ENCODE measurements at regions not wholly inside any gene's neighbourhood (a gene's known extent, or its start where the extent isn't known, plus 50 kb on each side); places are given as distances from the start of the nearest gene placed in this dataset.
"Not testable (repeated sequence)": the region's sequence is repeated elsewhere in the genome, so short reads cannot be mapped to it uniquely, and the experiment has no call there.

DNA sequence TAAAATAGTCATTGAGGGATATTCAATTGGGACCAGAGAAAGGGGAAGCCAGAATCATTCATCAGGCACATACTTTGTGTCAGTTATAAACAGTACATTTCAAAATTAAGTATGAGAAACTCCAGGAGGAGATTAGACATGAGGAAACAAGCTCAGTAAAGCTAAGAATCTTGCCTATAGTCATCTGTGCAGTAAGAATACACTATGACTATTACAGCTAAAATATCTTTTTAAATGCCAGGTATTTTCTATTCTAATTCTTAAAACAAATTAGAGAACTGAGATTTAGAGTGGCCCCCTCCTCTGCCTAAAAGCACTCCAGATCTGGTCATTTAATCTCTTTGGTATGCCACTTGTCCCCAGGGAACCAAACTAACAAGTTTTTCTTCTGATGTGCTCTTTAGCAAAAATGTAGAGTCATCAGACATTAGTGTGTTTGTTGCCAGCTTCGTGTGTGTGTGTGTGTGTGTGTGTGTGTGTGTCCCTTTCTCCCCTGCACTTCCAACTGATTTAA, 541.1 kb downstream of the TTLL7 start:
- DNase-seq = not testable (repeated sequence)

DNA sequence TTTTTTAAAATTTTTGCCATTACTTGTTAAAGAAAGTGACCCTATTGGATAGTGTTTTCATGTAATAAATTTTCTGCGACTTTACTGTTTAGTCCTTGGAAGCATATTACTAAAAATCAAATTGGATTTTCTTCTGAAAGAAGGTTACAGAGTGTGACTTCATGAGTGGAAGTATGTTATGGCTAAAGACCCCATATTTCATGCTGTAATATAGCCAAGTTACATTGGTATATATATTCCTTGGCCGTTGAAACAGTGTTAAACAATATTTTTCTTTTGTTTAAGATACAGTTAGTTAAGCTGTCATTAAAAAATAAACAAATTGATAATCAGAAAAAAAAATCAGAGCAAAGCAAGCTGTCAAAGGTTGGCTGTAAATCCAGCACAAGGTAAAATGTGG, 541.7 kb downstream of the TTLL7 start:
- not testable (repeated sequence) for DNase-seq

DNA sequence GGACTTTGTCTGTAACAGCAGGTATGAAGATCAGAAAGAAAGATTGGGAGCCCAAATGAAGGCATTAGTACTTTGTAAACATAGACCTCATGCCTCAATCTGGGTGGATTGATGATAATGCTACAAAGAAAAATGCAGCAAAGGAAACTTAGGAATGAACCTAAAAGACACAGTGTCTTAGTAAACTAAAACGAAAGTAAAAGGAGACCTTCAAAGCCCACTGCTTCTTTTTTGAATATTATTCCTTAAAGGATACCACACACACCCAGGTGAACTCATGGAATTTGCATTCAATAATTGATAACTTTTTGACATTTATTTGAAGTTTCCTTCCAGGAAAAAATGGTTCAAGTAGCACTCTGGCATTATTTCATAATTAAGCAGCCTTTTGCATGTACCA, 543.2 kb downstream of the TTLL7 start:
- not testable (repeated sequence) for DNase-seq

DNA sequence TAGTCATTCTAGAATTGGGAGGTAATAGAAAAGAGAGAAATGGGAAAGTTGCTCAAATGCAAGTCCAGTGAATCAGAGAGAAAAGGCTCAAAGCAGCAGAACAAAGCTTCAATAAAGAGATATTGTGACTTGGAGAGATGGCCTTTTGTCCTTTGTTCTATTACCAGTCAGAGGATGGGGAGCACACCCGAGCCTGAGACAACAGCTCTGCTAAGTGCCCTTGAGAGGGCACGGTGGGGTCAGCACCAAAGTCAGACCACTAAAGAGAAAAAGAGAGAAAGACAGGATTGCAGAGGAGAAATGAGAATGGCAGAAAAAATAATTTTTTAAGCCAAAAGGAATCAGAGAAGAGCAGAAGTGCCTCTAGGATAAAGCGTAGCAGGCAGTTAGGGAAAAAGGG, 553.1 kb downstream of the TTLL7 start:
- not testable (repeated sequence) for DNase-seq

DNA sequence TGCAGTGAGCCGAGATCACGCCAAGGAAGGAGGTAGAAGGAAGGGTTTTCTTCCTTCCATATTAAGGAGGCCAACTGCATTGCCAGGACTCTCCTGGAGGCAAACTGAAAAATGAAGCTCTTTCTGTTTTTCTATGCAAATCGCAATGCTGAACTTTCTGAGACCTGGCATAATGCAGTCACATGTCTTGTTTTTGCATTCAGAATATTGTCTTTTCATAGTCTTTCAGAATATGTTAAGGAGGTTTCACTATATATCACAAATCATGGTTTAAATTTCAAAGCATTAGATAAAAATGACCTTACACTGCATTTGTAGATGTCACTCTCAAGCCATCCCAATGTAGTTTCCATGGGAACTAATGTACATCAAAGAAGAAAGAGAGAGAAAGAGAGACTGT, 556.5 kb downstream of the TTLL7 start:
- not testable (repeated sequence) for DNase-seq

DNA sequence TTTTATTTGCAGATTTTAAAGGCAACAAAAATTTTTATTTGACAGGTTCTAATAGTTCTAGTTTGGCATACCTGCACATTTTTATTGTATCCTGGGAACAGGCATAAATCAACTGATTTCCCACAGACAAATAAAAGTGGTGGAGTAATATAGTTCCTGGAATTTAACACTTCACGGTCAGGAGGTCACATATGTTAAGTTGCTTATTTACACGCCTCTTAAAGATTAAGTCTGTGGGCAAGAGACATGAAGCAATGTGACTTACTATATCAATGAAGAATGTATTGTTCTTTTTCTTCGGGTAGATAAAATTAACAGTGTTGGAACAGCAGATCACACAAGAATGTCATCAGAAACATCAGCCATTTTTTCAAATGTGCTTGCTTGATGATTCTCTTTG, 558.3 kb downstream of the TTLL7 start:
- not testable (repeated sequence) for DNase-seq

DNA sequence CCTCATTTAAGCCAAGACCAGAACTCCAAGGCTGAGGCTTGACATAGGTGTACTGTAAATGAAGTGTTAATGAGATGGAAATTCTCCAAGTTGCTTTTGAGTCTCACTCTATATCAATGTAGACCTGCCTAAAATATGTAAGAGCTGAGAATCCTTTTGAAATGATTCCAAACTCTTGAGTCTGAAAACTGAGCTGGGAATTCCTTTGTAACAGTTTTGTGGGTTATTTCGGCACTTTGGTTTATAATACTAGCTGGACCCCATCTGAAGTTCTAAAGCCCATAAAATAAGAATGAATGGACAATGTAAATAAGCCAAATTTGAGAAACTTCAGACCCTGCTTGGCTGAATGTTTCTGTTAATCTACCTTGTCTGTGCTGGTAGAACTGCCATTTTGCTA, 558.9 kb downstream of the TTLL7 start:
- DNase-seq = not testable (repeated sequence)

DNA sequence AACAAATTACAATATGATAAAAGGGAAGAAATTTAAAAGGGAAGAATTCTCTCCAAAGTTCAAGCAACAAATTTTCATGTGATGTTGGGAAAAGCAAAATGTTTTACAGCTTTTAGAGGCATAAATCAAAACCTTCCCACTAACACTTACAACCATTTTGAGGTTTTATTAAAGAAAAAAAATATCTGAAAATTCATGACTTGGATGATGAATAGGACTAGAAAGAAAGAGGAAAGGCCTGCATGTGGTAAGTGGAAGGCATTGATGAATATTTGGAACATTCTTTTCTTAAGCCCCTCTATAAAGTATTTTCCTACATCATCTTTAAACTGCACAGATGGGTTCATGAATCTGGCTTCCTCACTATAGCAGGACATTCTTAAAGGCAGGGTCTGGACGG, 560.6 kb downstream of the TTLL7 start:
- DNase-seq = not testable (repeated sequence)

DNA sequence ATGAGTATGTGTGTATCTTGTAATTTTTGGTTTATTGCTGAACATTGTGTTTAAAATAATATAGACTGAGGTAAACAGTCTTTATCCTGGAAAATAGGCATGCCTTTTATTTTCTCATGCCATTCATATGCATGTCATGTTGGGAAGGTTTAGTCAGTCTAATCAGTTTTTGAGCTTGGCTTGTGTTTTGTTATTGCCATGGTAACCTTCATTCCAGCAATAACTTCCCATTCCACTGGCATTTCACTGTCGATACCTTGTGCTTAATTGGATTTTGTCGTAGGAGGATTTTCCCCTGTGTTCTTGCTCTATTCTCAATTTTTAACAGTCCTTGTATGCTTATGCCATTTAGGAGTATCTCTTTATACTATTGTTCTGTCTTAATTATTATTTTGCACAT, 563.6 kb downstream of the TTLL7 start:
- DNase-seq = not testable (repeated sequence)

DNA sequence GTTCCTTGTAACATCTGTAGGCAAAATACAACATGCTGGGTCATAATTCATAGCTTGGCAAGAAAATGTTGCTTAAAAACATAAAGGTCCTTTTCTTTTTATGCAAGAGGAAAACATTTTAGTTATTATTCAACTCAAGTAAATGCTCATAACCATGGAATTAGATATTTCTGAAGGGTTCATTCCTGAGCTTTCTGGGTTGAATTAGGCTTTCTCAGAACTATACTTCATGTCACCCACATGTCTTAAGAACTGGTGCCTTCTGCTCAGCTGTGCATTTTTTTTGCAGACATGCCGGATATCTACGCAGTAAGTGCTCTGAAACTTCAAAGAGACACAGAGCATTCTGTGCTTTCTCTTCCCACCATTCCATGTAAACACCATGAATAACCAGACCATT, 571.4 kb downstream of the TTLL7 start:
- not testable (repeated sequence) for DNase-seq

DNA sequence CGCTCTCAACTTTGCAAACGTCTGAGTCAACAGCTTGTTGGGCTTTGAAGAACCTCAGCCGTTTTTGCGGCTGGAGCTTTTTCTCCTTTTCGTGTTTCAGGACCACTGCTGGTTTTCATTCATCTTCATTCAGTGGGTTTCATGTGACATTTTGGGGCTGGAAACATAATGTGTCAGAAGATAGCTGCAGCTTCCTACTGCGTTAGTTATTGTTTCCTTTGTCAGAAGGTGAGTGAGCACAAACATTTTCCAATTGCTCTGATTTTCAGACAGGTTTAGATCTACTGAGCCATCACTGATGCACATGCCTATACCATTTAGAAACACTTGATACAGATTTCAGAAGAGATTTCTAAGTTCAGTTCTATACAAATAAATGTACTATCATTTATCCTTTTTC, 575.5 kb downstream of the TTLL7 start:
- DNase-seq = not testable (repeated sequence)

DNA sequence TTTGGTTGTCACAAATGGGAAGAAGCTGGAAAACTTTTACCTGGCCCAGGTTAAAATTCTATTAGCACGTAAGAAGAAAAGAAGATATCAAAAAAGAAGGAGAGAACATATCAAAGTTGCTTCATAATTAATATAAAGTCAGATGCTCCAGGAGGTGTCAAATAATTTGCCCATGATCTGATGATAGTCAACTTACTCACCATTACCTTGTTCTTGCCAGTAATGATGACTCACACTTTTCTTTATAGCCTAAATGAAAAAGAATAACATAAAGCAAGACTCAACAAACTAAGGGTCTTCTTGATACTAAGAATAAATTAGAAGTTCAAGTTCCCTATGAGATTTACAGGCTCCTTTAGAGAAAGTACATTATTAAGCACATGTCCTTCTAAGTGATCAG, 580.4 kb downstream of the TTLL7 start:
- no peak for DNase-seq

DNA sequence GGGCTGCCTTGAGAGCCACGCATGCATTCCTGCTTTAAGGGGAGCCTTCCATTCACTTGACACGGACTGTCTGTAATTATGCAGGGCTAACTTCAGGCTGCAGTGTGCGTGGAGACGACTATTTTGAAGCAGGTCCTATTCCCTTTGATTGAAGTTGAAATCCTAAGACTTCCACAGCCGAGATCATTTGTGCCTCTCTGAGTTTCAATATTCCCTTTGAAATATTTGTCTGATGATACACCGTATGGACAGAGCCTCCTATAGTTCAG, 585.2 kb downstream of the TTLL7 start:
- not testable (repeated sequence) for DNase-seq

DNA sequence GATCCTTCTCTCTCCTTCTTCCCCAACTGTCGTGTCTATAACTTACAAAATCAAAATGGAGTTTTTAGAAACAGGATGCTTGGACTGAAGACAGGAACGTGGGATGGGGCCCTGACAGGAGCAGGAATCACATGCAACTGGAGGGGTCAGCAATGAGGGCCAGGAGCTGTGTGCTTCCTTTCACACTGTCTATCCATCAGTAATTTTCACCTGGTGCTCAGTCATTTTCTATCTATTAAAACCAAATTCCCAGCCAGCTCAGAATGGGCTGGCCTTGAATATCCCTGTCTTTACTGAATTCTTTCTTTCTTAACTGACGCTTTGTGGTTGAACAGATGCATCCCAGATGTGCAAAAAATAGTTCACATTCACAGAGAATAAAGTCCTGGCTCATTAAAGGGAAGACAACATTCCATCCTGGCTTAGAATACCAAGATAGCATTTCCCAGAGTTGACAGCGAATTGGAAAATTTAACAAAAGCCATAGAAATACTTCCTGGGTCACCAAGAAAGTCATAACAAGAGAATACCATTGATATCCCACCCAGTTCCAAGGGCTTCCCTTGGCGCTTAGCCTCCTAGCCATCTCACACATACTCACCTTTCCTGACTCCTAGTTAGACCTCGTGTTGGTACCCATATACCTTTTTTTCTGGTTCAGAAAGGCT, 588.1 kb downstream of the TTLL7 start:
- DNase-seq = not testable (repeated sequence)

DNA sequence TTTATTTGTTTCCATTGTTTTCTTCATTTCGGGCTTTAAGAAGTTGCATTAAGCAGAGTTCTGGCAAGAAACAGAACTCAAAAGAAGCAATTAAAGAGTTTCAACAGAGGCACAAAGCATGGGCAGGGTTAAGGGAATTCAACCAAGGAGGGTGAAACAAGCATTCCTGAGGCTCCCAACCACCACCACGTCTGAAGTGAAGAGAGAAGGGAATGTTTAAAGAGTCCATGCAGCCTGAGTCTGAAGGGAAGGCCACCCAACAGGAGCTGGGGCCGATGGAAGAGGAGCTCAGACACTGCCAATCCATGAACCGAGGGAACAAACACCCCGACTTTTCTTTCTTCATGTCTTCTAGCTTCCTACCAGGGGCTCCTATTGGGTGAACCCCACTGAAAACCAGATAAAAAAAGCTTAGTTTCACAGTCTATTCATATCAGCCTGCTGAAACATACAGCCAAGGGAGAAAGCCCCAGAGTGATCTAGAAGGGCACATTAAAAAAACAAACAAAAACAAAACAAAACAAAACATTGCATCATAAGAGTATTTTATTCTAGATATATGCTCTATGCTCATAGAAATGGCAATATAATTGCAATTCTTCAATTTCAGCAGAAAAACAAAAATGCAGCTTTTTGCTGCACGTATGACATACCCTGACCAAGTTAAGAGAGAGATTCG, 592.1 kb downstream of the TTLL7 start:
- not testable (repeated sequence) for DNase-seq

DNA sequence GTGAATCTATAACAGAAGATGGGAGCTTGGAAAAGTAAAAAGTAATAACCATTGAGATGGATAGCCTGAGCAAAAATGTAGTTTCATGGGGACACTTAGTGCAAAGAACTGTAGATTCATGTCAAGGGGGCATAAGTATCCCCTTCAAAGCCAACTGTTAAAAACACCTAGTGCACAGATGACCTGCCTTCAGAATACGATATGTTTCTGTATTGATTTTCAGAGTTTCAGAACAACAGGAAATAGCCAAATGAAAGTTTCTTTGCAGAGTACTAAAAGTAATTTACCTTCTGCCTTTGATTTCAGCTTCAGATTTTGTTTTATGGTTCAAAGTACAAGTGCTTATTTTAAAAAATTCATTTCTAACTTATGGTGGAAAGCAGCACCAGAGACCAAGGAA, 593.1 kb downstream of the TTLL7 start:
- DNase-seq = not testable (repeated sequence)

DNA sequence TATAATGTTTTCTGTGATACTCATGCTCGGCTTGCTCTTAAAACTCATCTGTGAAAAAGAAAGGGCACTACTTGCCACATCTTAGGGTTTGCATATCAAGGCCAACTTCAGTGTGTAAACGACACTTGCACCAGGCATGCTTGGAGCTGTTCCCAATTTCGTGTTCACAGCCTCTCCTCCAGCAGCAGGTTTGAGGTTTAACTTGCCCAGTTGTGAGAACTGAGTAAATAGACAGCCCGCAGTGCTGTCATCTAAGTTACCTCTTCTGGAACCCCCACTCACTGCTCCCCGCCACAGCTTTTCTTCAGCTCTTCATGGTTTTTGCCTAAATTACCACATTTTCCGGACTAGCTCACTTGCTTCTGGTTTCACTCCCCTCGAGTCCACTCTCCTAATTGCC, 595.4 kb downstream of the TTLL7 start:
- not testable (repeated sequence) for DNase-seq

DNA sequence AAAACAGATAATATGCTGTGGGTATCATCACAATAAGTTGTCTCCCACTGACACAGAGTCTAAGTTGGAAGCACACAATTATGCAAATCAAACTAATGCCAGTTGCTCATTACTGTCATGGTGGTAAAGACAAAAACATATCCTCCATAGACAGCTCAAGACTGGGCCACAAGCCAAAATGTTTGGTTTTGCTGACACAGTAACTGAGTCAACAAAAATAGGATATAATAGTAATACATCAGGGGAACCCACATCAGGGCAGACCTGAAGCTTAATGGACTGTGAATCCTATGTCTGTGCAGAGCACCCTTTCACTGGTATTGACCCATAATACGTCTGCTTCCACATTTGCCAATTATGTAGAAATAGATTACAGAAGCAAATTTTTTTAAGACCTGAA, 597.8 kb downstream of the TTLL7 start:
- DNase-seq = not testable (repeated sequence)

DNA sequence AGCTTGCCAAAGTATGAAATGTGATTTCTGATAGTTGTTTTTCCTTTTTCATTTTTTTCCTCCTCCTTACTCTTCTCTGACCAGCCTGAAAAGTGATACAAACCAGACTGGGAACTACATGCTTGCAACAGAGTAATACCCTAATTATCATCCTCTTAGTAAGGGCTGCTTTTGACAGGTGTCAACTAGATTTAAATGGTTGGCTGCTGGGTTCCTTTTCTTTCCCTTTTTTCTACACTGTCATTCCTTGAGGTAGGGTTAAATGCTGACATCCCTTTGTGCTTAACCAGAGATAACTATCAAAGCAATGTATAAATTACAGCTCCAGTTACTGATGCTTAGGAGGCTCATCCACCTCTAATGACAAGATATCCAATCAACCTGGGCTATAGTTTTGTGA, 598.8 kb downstream of the TTLL7 start:
- not testable (repeated sequence) for DNase-seq

DNA sequence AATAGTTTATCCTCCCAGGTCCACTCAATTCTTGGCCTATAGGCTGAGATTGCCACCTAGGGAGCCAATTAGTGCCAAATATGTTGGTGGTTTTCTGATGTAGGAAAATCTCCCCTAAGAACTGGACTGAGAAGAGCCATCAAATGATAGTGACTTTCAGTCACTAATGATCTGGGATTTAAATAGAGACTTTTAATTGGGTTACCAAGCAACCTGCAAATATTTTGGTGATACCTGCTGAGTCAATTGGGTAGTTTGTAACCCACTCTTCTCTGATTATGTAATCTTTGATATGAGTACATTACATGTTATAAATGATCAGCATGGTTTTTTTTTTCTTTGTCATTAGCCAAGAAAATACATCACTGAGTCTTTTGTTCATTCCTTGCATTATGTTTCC, 600.8 kb downstream of the TTLL7 start:
- not testable (repeated sequence) for DNase-seq

DNA sequence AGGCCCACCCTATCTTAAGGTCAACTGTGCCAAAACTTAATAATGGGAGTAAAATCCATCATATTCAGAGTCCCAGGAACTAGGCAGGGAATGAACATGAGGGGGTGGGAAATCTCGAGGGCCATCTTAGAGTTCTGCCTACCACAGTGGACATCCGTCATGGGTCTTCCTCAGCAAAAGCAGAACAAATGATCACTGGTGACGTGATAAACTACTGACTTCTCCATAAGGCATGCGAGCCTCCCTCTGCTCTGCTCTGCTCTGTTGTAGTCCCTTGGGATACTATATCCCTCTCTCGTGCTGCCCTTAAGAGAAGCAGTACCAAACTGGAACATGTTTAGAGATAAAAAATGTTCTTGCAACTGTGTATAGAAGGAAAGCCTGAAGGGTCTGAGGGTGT, 603.8 kb downstream of the TTLL7 start:
- DNase-seq = not testable (repeated sequence)

DNA sequence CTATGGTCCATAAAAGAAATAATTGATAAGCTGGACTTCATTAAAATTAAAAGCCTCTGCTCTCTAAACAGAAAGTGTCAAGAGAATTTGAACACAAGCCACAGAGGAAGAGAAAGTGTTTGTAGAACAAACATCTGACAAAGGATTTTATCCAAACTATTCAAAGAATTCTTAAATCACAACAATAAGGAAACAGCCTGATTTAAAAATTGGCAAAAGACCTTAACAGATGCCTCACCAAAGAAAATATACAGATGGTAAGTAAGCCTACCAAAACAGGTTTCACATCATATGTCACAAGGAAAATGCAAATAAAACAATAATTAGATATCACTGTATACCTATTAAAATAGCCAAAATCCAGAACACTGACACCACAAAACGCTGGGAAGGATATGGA, 612.0 kb downstream of the TTLL7 start:
- not testable (repeated sequence) for DNase-seq

DNA sequence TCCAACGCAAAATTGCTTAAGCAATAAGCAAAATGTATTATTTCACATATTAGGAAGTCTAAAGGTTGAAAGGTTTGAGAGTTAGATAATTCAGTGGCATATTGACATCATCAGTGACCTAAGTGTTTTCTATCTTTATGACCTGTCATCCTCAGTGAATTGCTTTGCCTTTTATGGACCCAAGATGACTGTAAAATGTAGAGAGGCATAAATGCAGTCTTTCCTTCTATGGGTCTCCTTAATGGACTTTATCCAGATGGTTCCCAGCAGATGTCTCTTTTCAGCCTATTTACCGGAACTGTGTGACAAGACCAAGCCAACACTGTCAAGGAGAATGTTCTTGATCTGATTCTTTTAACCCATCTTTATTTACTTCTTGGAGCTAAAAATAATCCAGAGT, 615.8 kb downstream of the TTLL7 start:
- DNase-seq = not testable (repeated sequence)

DNA sequence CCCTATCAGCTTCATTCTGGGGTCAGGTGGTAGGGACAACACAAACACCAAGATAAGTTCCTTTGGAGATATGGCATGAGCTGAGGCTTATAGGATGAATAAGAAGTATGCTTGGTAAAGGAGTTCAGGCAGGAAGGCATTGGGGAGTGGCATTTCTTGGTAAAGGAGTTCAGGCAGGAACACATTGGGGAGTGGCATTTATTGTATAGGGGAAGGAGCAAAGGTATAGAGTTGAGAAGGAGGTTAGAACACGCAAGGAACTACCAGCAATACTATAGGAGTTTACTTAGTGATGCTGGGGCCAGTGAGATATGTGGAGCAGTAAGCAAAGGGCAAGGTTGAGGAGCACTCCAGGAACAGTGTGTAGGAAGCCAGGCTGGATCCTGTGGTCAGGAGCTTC, 625.9 kb downstream of the TTLL7 start:
- DNase-seq = not testable (repeated sequence)
